ENCODE measurements at regions not wholly inside any gene's neighbourhood (a gene's known extent, or its start where the extent isn't known, plus 50 kb on each side); places are given as distances from the start of the nearest gene placed in this dataset.

GRCh38 chr20:52806918-52807317 lies 165.2 kb upstream of the TSHZ2 start:
- Mint-ChIP-seq H3K4me1 (ENCODE audit: low read depth) (no peaks in the 10 kb centered on the region), H3K27ac (no peak overlapping the region), H3K4me3 (no peak overlapping the region), H3K36me3 (ENCODE audit: low read depth) (no peaks in the 10 kb centered on the region), H3K9me3 (ENCODE audit: insufficient read depth) (no peaks in the 10 kb centered on the region), H3K27me3 (ENCODE audit: low read depth) (peaks cover 2% of the 10 kb centered on the region)
- ChIA-PET CTCF (no interaction called here), POLR2A (no interaction called here)
- DNase-seq (no peak), ATAC-seq (no peak)

- Mint-ChIP-seq H3K4me3 (no peak overlapping the region), H3K9me3 (ENCODE audit: insufficient read depth) (no peaks in the 10 kb centered on the region), H3K27me3 (ENCODE audit: low read depth) (peaks cover under 1% of the 10 kb centered on the region), H3K27ac (no peak overlapping the region), H3K36me3 (ENCODE audit: low read depth) (no peaks in the 10 kb centered on the region), H3K4me1 (ENCODE audit: low read depth) (no peaks in the 10 kb centered on the region)
- CTCF ChIA-PET, result no interaction called here
- ATAC-seq (no peak), DNase-seq (no peak)
- POLR2A ChIA-PET, result no interaction called here
Measured at GRCh38 chr20:52805843-52806242, 166.3 kb upstream of the TSHZ2 start.

- no peaks in the 10 kb centered on the region for H3K9me3 Mint-ChIP-seq (ENCODE audit: insufficient read depth)
Measured at GRCh38 chr20:52805296-52805571, 166.9 kb upstream of the TSHZ2 start.

GRCh38 chr20:52804497-52805295 lies 167.5 kb upstream of the TSHZ2 start:
- no peak overlapping the region for H3K27ac Mint-ChIP-seq
- H3K27me3 Mint-ChIP-seq (ENCODE audit: low read depth), result no peaks in the 10 kb centered on the region
- CTCF ChIA-PET, result no interaction called here
- ATAC-seq, result no peak
- POLR2A ChIA-PET, result no interaction called here
- no peaks in the 10 kb centered on the region for H3K9me3 Mint-ChIP-seq (ENCODE audit: insufficient read depth)
- no peak for DNase-seq
- no peaks in the 10 kb centered on the region for H3K36me3 Mint-ChIP-seq (ENCODE audit: low read depth)
- no peaks in the 10 kb centered on the region for H3K4me1 Mint-ChIP-seq (ENCODE audit: low read depth)
- H3K4me3 Mint-ChIP-seq, result no peak overlapping the region

More at GRCh38 chr20:52805296-52805571, 166.9 kb upstream of the TSHZ2 start:
- POLR2A ChIA-PET, result no interaction called here
- Mint-ChIP-seq H3K4me1 (ENCODE audit: low read depth) (no peaks in the 10 kb centered on the region), H3K27ac (no peak overlapping the region), H3K4me3 (no peak overlapping the region), H3K36me3 (ENCODE audit: low read depth) (no peaks in the 10 kb centered on the region), H3K27me3 (ENCODE audit: low read depth) (no peaks in the 10 kb centered on the region)
- DNase-seq (no peak), ATAC-seq (no peak)
- CTCF ChIA-PET, result no interaction called here

GRCh38 chr20:52801628-52802006 lies 170.5 kb upstream of the TSHZ2 start:
- Mint-ChIP-seq H3K4me1 (ENCODE audit: low read depth) (no peaks in the 10 kb centered on the region), H3K36me3 (ENCODE audit: low read depth) (no peaks in the 10 kb centered on the region), H3K27me3 (ENCODE audit: low read depth) (no peaks in the 10 kb centered on the region), H3K9me3 (ENCODE audit: insufficient read depth) (no peaks in the 10 kb centered on the region), H3K4me3 (no peak overlapping the region), H3K27ac (no peak overlapping the region)
- ATAC-seq (no peak), DNase-seq (no peak)
- CTCF ChIA-PET, result no interaction called here
- POLR2A ChIA-PET, result no interaction called here

GRCh38 chr20:52800734-52801627 lies 171.2 kb upstream of the TSHZ2 start:
- H3K27ac Mint-ChIP-seq, result no peak overlapping the region
- DNase-seq (no peak), ATAC-seq (no peak)
- ChIA-PET POLR2A (interaction anchor here (0.6 kb wide), 1 partner anchor 1234 kb away, joined by 3 read pairs; no protein-coding TSS in a partner anchor), CTCF (no interaction called here)
- H3K4me3 Mint-ChIP-seq, result no peak overlapping the region
- no peaks in the 10 kb centered on the region for H3K36me3 Mint-ChIP-seq (ENCODE audit: low read depth)
- H3K27me3 Mint-ChIP-seq (ENCODE audit: low read depth), result no peaks in the 10 kb centered on the region
- no peaks in the 10 kb centered on the region for H3K9me3 Mint-ChIP-seq (ENCODE audit: insufficient read depth)
- H3K4me1 Mint-ChIP-seq (ENCODE audit: low read depth), result no peaks in the 10 kb centered on the region

GRCh38 chr20:52799130-52799529 lies 173.0 kb upstream of the TSHZ2 start:
- Mint-ChIP-seq H3K4me3 (no peak overlapping the region), H3K27ac (no peak overlapping the region), H3K27me3 (ENCODE audit: low read depth) (no peaks in the 10 kb centered on the region), H3K4me1 (ENCODE audit: low read depth) (no peaks in the 10 kb centered on the region), H3K36me3 (ENCODE audit: low read depth) (no peaks in the 10 kb centered on the region), H3K9me3 (ENCODE audit: insufficient read depth) (no peaks in the 10 kb centered on the region)
- ATAC-seq (no peak), DNase-seq (no peak)
- ChIA-PET POLR2A (no interaction called here), CTCF (no interaction called here)

GRCh38 chr20:52798124-52798523 lies 174.0 kb upstream of the TSHZ2 start:
- CTCF ChIA-PET, result no interaction called here
- no peak overlapping the region for H3K27ac Mint-ChIP-seq
- H3K27me3 Mint-ChIP-seq (ENCODE audit: low read depth), result no peaks in the 10 kb centered on the region
- H3K36me3 Mint-ChIP-seq (ENCODE audit: low read depth), result no peaks in the 10 kb centered on the region
- no peak overlapping the region for H3K4me3 Mint-ChIP-seq
- DNase-seq (no peak), ATAC-seq (no peak)
- POLR2A ChIA-PET, result no interaction called here
- H3K4me1 Mint-ChIP-seq (ENCODE audit: low read depth), result no peaks in the 10 kb centered on the region
- H3K9me3 Mint-ChIP-seq (ENCODE audit: insufficient read depth), result no peaks in the 10 kb centered on the region

- H3K4me1 Mint-ChIP-seq (ENCODE audit: low read depth), result no peaks in the 10 kb centered on the region
- ChIA-PET CTCF (no interaction called here), POLR2A (no interaction called here)
- no peaks in the 10 kb centered on the region for H3K36me3 Mint-ChIP-seq (ENCODE audit: low read depth)
- peaks cover 4% of the 10 kb centered on the region for H3K27me3 Mint-ChIP-seq (ENCODE audit: low read depth)
- ATAC-seq, result no peak
- no peaks in the 10 kb centered on the region for H3K9me3 Mint-ChIP-seq (ENCODE audit: insufficient read depth)
- H3K4me3 Mint-ChIP-seq, result no peak overlapping the region
- no peak for DNase-seq
- H3K27ac Mint-ChIP-seq, result no peak overlapping the region
Measured at GRCh38 chr20:52794853-52795252, 177.3 kb upstream of the TSHZ2 start.

GRCh38 chr20:52793339-52793963 lies 178.7 kb upstream of the TSHZ2 start:
- no peak for ATAC-seq
- H3K36me3 Mint-ChIP-seq (ENCODE audit: low read depth), result no peaks in the 10 kb centered on the region
- DNase-seq, result no peak
- CTCF ChIA-PET, result no interaction called here
- POLR2A ChIA-PET, result no interaction called here
- H3K4me1 Mint-ChIP-seq (ENCODE audit: low read depth), result no peaks in the 10 kb centered on the region
- no peak overlapping the region for H3K4me3 Mint-ChIP-seq
- H3K9me3 Mint-ChIP-seq (ENCODE audit: insufficient read depth), result no peaks in the 10 kb centered on the region
- H3K27ac Mint-ChIP-seq, result no peak overlapping the region
- H3K27me3 Mint-ChIP-seq (ENCODE audit: low read depth), result peaks cover 4% of the 10 kb centered on the region

GRCh38 chr20:52791091-52791490 lies 181.1 kb upstream of the TSHZ2 start:
- no peak for ATAC-seq
- ChIA-PET POLR2A (no interaction called here), CTCF (no interaction called here)
- Mint-ChIP-seq H3K4me1 (ENCODE audit: low read depth) (no peaks in the 10 kb centered on the region), H3K36me3 (ENCODE audit: low read depth) (no peaks in the 10 kb centered on the region), H3K4me3 (no peak overlapping the region), H3K9me3 (ENCODE audit: insufficient read depth) (no peaks in the 10 kb centered on the region), H3K27ac (no peak overlapping the region), H3K27me3 (ENCODE audit: low read depth) (peaks cover 4% of the 10 kb centered on the region)
- DNase-seq, result no peak

GRCh38 chr20:52789716-52790115 lies 182.4 kb upstream of the TSHZ2 start:
- ChIA-PET POLR2A (no interaction called here), CTCF (no interaction called here)
- H3K9me3 Mint-ChIP-seq (ENCODE audit: insufficient read depth), result no peaks in the 10 kb centered on the region
- no peak for ATAC-seq
- no peak overlapping the region for H3K4me3 Mint-ChIP-seq
- peaks cover 4% of the 10 kb centered on the region for H3K27me3 Mint-ChIP-seq (ENCODE audit: low read depth)
- DNase-seq, result no peak
- no peak overlapping the region for H3K27ac Mint-ChIP-seq
- H3K4me1 Mint-ChIP-seq (ENCODE audit: low read depth), result no peaks in the 10 kb centered on the region
- no peaks in the 10 kb centered on the region for H3K36me3 Mint-ChIP-seq (ENCODE audit: low read depth)
